PC-9 (cell line): ENCODE measurements at regions not wholly inside any gene's neighbourhood (a gene's known extent, or its start where the extent isn't known, plus 50 kb on each side); places are given as distances from the start of the nearest gene placed in this dataset.

Experiments
- CTCF ChIP-seq: fragments of 200-600 bp; sonication (generic); conservative IDR thresholded peaks from 2 replicates; pipeline ENCODE4 v1.6.1; 2017; ENCODE audit warnings: mixed run types, antibody characterized with exemption, mild to moderate bottlenecking, moderate library complexity
- EZH2 ChIP-seq: fragments of 200-600 bp; sonication (generic); IDR thresholded peaks from 2 replicates; pipeline ENCODE4 v1.8.0; 2017; ENCODE audit warnings: antibody characterized with exemption, low read depth

GRCh38 chr4:187193141-187193540 lies 469.5 kb upstream of the FAT1 start:
- TF ChIP-seq CTCF (no peak), EZH2 (no peak)
